CD14-positive monocyte (primary cell): ENCODE measurements at regions not wholly inside any gene's neighbourhood (a gene's known extent, or its start where the extent isn't known, plus 50 kb on each side); places are given as distances from the start of the nearest gene placed in this dataset.

ENCODE experiments used
- DNase-seq, 3 donors: peaks; one replicate each; pipeline ENCODE4 v3.0.0-alpha.2; 2011 to 2022
- H2AFZ ChIP-seq: 2 replicates; pipeline ENCODE4 v1.6.0; 2012; ENCODE audit warnings: mild to moderate bottlenecking, low read depth, low read length, inconsistent platforms; ENCODE audit not compliant: insufficient read depth, poor library complexity, severe bottlenecking
- H3K27ac ChIP-seq, 2 donors: 1 replicate in 1 of 2; 2 replicates in 1 of 2; pipeline ENCODE4 v1.5.1; 2012 to 2013; ENCODE audit warnings: low read length in 2 of 2, control low read depth in 1 of 2, inconsistent platforms in 1 of 2, low read depth in 1 of 2, mild to moderate bottlenecking in 1 of 2
- H3K27me3 ChIP-seq, 2 donors: one replicate each; pipeline versions ENCODE4 v1.6.0 to v1.6.1; 2011 to 2013; ENCODE audit warnings: low read length in 2 of 2; ENCODE audit not compliant: control insufficient read depth in 2 of 2, insufficient read depth in 2 of 2
- H3K36me3 ChIP-seq, 2 donors: replicated peaks in 1 of 2; 1 replicate in 1 of 2; 2 replicates in 1 of 2; pipeline versions ENCODE4 v1.5.1 to v1.6.1; 2012 to 2013; ENCODE audit warnings: low read length in 2 of 2, control low read depth in 1 of 2, inconsistent platforms in 1 of 2, mild to moderate bottlenecking in 1 of 2; ENCODE audit not compliant: insufficient read depth in 2 of 2, control insufficient read depth in 1 of 2
- H3K4me1 ChIP-seq, 2 donors: 1 replicate in 1 of 2; 2 replicates in 1 of 2; pipeline versions ENCODE4 v1.5.1 to v1.6.1; 2012 to 2013; ENCODE audit warnings: low read length in 2 of 2, control low read depth in 1 of 2, inconsistent platforms in 1 of 2, mild to moderate bottlenecking in 1 of 2, moderate library complexity in 1 of 2; ENCODE audit not compliant: insufficient read depth in 2 of 2, control insufficient read depth in 1 of 2
- H3K4me2 ChIP-seq: replicated peaks from 2 replicates; pipeline ENCODE3; 2012; ENCODE audit warnings: low read length, moderate library complexity, mild to moderate bottlenecking; ENCODE audit not compliant: poor library complexity, severe bottlenecking; ENCODE audit errors: extremely low read depth
- H3K4me3 ChIP-seq, 3 experiments: fragments of 200-600 bp in 1 of 3; sonication (generic) in 1 of 3; replicated peaks in 1 of 3; 1 replicate in 2 of 3; 2 replicates in 1 of 3; pipeline ENCODE4 v1.5.1; 2011 to 2013; ENCODE audit warnings: low read length in 3 of 3, mild to moderate bottlenecking in 3 of 3, control low read depth in 2 of 3, low read depth in 2 of 3, inconsistent platforms in 1 of 3, moderate library complexity in 1 of 3
- H3K79me2 ChIP-seq: 2 replicates; pipeline ENCODE4 v1.6.0; 2012; ENCODE audit warnings: mild to moderate bottlenecking, control low read depth, inconsistent platforms, low read length, moderate library complexity; ENCODE audit not compliant: insufficient read depth
- H3K9ac ChIP-seq: 2 replicates; pipeline ENCODE4 v1.6.0; 2017; ENCODE audit warnings: low read length, mild to moderate bottlenecking; ENCODE audit not compliant: insufficient read depth, poor library complexity, severe bottlenecking
- H3K9me3 ChIP-seq, 2 donors: replicated peaks in 1 of 2; 1 replicate in 1 of 2; 2 replicates in 1 of 2; pipeline versions ENCODE4 v1.5.1 to v1.6.1; 2012 to 2013; ENCODE audit warnings: low read length in 2 of 2, control low read depth in 1 of 2; ENCODE audit not compliant: control insufficient read depth in 1 of 2, insufficient read depth in 1 of 2
- H4K20me1 ChIP-seq: 2 replicates; pipeline ENCODE4 v1.6.0; 2012; ENCODE audit warnings: mild to moderate bottlenecking, low read length, control low read depth, moderate library complexity; ENCODE audit not compliant: insufficient read depth
- H3K27ac Mint-ChIP-seq, 7 donors: one replicate each; pipeline ENCODE4 v1.8.0; 2020; ENCODE audit warnings: mild to moderate bottlenecking in 7 of 7, mixed read lengths in 7 of 7, moderate library complexity in 6 of 7, inconsistent platforms in 2 of 7
- H3K27me3 Mint-ChIP-seq, 3 donors: one replicate each; pipeline ENCODE4 v1.8.0; 2021 to 2022; ENCODE audit warnings: low read depth in 3 of 3, mild to moderate bottlenecking in 3 of 3, mixed read lengths in 3 of 3, moderate library complexity in 3 of 3, inconsistent platforms in 1 of 3
- H3K36me3 Mint-ChIP-seq, 2 donors: one replicate each; pipeline ENCODE4 v1.8.0; 2020; ENCODE audit warnings: mixed read lengths in 2 of 2, inconsistent platforms in 1 of 2, mild to moderate bottlenecking in 1 of 2
- H3K4me1 Mint-ChIP-seq: one replicate; pipeline ENCODE4 v1.8.0; 2020; ENCODE audit warnings: mild to moderate bottlenecking, mixed read lengths
- H3K4me3 Mint-ChIP-seq, 2 donors: one replicate each; pipeline ENCODE4 v1.8.0; 2020; ENCODE audit warnings: mild to moderate bottlenecking in 2 of 2, mixed read lengths in 2 of 2, moderate library complexity in 1 of 2
- H3K9me3 Mint-ChIP-seq, 7 donors: one replicate each; pipeline ENCODE4 v1.8.0; 2020 to 2022; ENCODE audit warnings: mixed read lengths in 7 of 7, mild to moderate bottlenecking in 6 of 7, moderate library complexity in 6 of 7, inconsistent platforms in 2 of 7
- CTCF ChIP-seq: fragments of 200-600 bp; IDR thresholded peaks from one replicate; pipeline ENCODE4 v1.8.0; 2022; ENCODE audit warnings: antibody characterized with exemption, mild to moderate bottlenecking
- WGBS: methylation state at CpG from one replicate; pipeline ENCODE4 v1.1.5; 2013; ENCODE audit warnings: missing lambda C conversion rate; ENCODE audit not compliant: insufficient coverage; 5-methylcytosine and 5-hydroxymethylcytosine counted together
- intact Hi-C, 2 donors: fragments of 100-400 bp; cut with micrococcal nuclease; formaldehyde crosslinking; loops; one replicate each; pipeline versions ENCODE4 v1.15.0 to v1.15.1; 2023

GRCh38 chr4:188408244-188409030, 269.2 kb downstream of the TRIML1 start:
- Mint-ChIP-seq H3K9me3 (peaks cover 11 to 34% (median 18%) of the 10 kb centered on the region in 7 donors), H3K27ac (no peak overlapping the region), H3K36me3 (no peaks in the 10 kb centered on the region), H3K4me3 (no peak overlapping the region), H3K27me3 (peaks cover 0 to 2% (median 0%) of the 10 kb centered on the region in 3 donors), H3K4me1 (no peaks in the 10 kb centered on the region)
- H3K27ac ChIP-seq: no peak overlapping the region
- no peaks in the 10 kb centered on the region for H3K27me3 ChIP-seq
- H3K9ac ChIP-seq: no peak overlapping the region
- no peak for DNase-seq
- no peaks in the 10 kb centered on the region for H4K20me1 ChIP-seq
- no peaks in the 10 kb centered on the region for H3K36me3 ChIP-seq
- H3K4me3 ChIP-seq: no peak overlapping the region
- no peaks in the 10 kb centered on the region for H3K79me2 ChIP-seq
- WGBS: no CpG with 5 or more reads among the region's 9 CpGs
- no peak overlapping the region for H2AFZ ChIP-seq
- H3K4me2 ChIP-seq: no peak overlapping the region
- intact Hi-C loops: no loop called here
- H3K9me3 ChIP-seq: peaks cover 29 to 34% of the 10 kb centered on the region in 2 donors
- H3K4me1 ChIP-seq: no peaks in the 10 kb centered on the region
- no peak for TF ChIP-seq CTCF

GRCh38 chr4:188409851-188410250, 270.6 kb downstream of the TRIML1 start:
- Histone ChIP-seq H3K4me2 (no peak overlapping the region), H2AFZ (no peak overlapping the region), H3K27ac (no peak overlapping the region), H3K4me1 (no peaks in the 10 kb centered on the region), H3K4me3 (no peak overlapping the region), H3K9ac (no peak overlapping the region), H3K9me3 (peaks cover 32 to 36% of the 10 kb centered on the region in 2 donors), H3K79me2 (no peaks in the 10 kb centered on the region), H3K36me3 (no peaks in the 10 kb centered on the region), H4K20me1 (no peaks in the 10 kb centered on the region), H3K27me3 (no peaks in the 10 kb centered on the region)
- H3K27ac Mint-ChIP-seq: no peak overlapping the region
- DNase-seq: no peak
- H3K27me3 Mint-ChIP-seq: peaks cover 0 to 2% (median 0%) of the 10 kb centered on the region in 3 donors
- TF ChIP-seq CTCF: no peak
- no peaks in the 10 kb centered on the region for H3K4me1 Mint-ChIP-seq
- H3K4me3 Mint-ChIP-seq: no peak overlapping the region
- H3K36me3 Mint-ChIP-seq: no peaks in the 10 kb centered on the region
- H3K9me3 Mint-ChIP-seq: peaks cover 9 to 28% (median 18%) of the 10 kb centered on the region in 7 donors
- WGBS: 96% methylated on average over 4 of the region's 6 CpGs
- intact Hi-C loops: no loop called here
